HEK293 (cell line): ENCODE measurements at regions not wholly inside any gene's neighbourhood (a gene's known extent, or its start where the extent isn't known, plus 50 kb on each side); places are given as distances from the start of the nearest gene placed in this dataset.

Experiments used
- CTCF ChIA-PET: fragments of 350-600 bp; formaldehyde crosslinking; extraction: SDS; loops from one replicate; lab custom pipeline; 2021; ENCODE audit warnings: antibody characterized with exemption; lab: Yijun Ruan, JAX
- POLR2A ChIA-PET: fragments of 300-600 bp; formaldehyde crosslinking; extraction: SDS; loops from one replicate; lab custom pipeline; 2020; ENCODE audit warnings: antibody characterized with exemption, inconsistent platforms; lab: Yijun Ruan, JAX
- H3K27ac ChIP-seq: fragments of 200-500 bp; sonication (Bioruptor generic); 2 replicates; pipeline ENCODE4 v1.5.1; 2014; ENCODE audit warnings: low read depth, low read length, control low read depth, inconsistent platforms; ENCODE audit errors: extremely low read depth
- H3K36me3 ChIP-seq, 2 experiments: fragments of 200-500 bp in 1 of 2; sonication (Bioruptor generic) in 1 of 2; 1 replicate in 1 of 2; 2 replicates in 1 of 2; pipeline ENCODE4 v1.5.1; 2014 to 2017; ENCODE audit warnings: inconsistent platforms in 2 of 2, low read length in 2 of 2; ENCODE audit not compliant: control insufficient read depth in 2 of 2, insufficient read depth in 1 of 2
- H3K4me1 ChIP-seq: fragments of 200-500 bp; sonication (Bioruptor generic); 2 replicates; pipeline ENCODE4 v1.5.1; 2014; ENCODE audit warnings: mild to moderate bottlenecking, low read length, inconsistent platforms; ENCODE audit not compliant: control insufficient read depth, insufficient read depth
- H3K4me3 ChIP-seq: 2 replicates; pipeline ENCODE4 v1.5.1; 2011; ENCODE audit warnings: low read depth, mild to moderate bottlenecking, control low read depth, low read length, moderate library complexity
- H3K9me3 ChIP-seq: fragments of 200-500 bp; sonication (Bioruptor generic); 2 replicates; pipeline ENCODE4 v1.5.1; 2014; ENCODE audit warnings: low read depth, low read length, inconsistent platforms; ENCODE audit not compliant: control insufficient read depth, insufficient read depth
- GFI1B ChIP-seq: fragments of 450-650 bp; formaldehyde crosslinking; IDR thresholded peaks from 2 replicates; pipeline ENCODE4 v1.5.1; 2016; ENCODE audit warnings: missing biosample characterization, missing genetic modification characterization
- HOXA7 ChIP-seq: sonication (generic); formaldehyde crosslinking; IDR thresholded peaks from 2 replicates; pipeline ENCODE4 v1.8.1; 2022; ENCODE audit warnings: missing genetic modification reagents, borderline replicate concordance
- KLF1 ChIP-seq: fragments of 450-650 bp; formaldehyde crosslinking; IDR thresholded peaks from 2 replicates; pipeline ENCODE4 v1.5.1; 2016; ENCODE audit warnings: missing biosample characterization, missing genetic modification characterization
- KLF10 ChIP-seq: fragments of 450-650 bp; IDR thresholded peaks from 2 replicates; pipeline ENCODE4 v1.5.1; 2018; ENCODE audit warnings: missing biosample characterization, mild to moderate bottlenecking, missing genetic modification characterization
- KLF8 ChIP-seq: fragments of 450-650 bp; formaldehyde crosslinking; IDR thresholded peaks from 2 replicates; pipeline ENCODE4 v1.5.1; 2016; ENCODE audit warnings: missing biosample characterization, missing genetic modification characterization
- SETDB1 ChIP-seq: IDR thresholded peaks from one replicate; pipeline ENCODE4 v1.6.1; 2017; ENCODE audit warnings: mild to moderate bottlenecking, low read length, moderate library complexity, mixed read lengths; ENCODE audit not compliant: insufficient read length
- YY1 ChIP-seq: fragments of 450-650 bp; formaldehyde crosslinking; IDR thresholded peaks from 2 replicates; pipeline ENCODE4 v1.5.1; 2018; ENCODE audit warnings: missing biosample characterization, missing genetic modification characterization
- ZBTB1 ChIP-seq: fragments of 450-650 bp; formaldehyde crosslinking; IDR thresholded peaks from 2 replicates; pipeline ENCODE4 v1.5.1; 2016; ENCODE audit warnings: missing biosample characterization, missing genetic modification characterization
- ZBTB20 ChIP-seq: fragments of 450-650 bp; formaldehyde crosslinking; IDR thresholded peaks from 2 replicates; pipeline ENCODE4 v1.5.1; 2016; ENCODE audit warnings: missing biosample characterization, missing genetic modification characterization
- ZBTB48 ChIP-seq: fragments of 450-650 bp; formaldehyde crosslinking; IDR thresholded peaks from 2 replicates; pipeline ENCODE4 v1.5.1; 2016; ENCODE audit warnings: missing biosample characterization, missing genetic modification characterization
- ZEB2 ChIP-seq: fragments of 450-650 bp; formaldehyde crosslinking; IDR thresholded peaks from 2 replicates; pipeline ENCODE4 v1.5.1; 2016; ENCODE audit warnings: missing biosample characterization, missing genetic modification characterization
- ZIC2 ChIP-seq: fragments of 450-650 bp; formaldehyde crosslinking; IDR thresholded peaks from 2 replicates; pipeline ENCODE4 v1.5.1; 2016; ENCODE audit warnings: missing biosample characterization, missing genetic modification characterization
- ZNF146 ChIP-seq: fragments of 450-650 bp; formaldehyde crosslinking; IDR thresholded peaks from 2 replicates; pipeline ENCODE4 v1.5.1; 2016; ENCODE audit warnings: missing biosample characterization, missing genetic modification characterization
- ZNF248 ChIP-seq: fragments of 450-650 bp; formaldehyde crosslinking; IDR thresholded peaks from 2 replicates; pipeline ENCODE4 v1.5.1; 2017; ENCODE audit warnings: missing biosample characterization, missing genetic modification characterization
- ZNF302 ChIP-seq: fragments of 450-650 bp; formaldehyde crosslinking; IDR thresholded peaks from 2 replicates; pipeline ENCODE4 v1.5.1; 2016; ENCODE audit warnings: missing biosample characterization, missing genetic modification characterization, low read depth
- ZNF335 ChIP-seq: fragments of 450-650 bp; formaldehyde crosslinking; conservative IDR thresholded peaks from 2 replicates; pipeline ENCODE4 v1.5.1; 2016; ENCODE audit warnings: missing biosample characterization, missing genetic modification characterization
- ZNF501 ChIP-seq: fragments of 450-650 bp; formaldehyde crosslinking; IDR thresholded peaks from 2 replicates; pipeline ENCODE4 v1.5.1; 2016; ENCODE audit warnings: missing biosample characterization, missing genetic modification characterization
- ZNF529 ChIP-seq: fragments of 450-650 bp; formaldehyde crosslinking; IDR thresholded peaks from 2 replicates; pipeline ENCODE4 v1.5.1; 2017; ENCODE audit warnings: missing genetic modification characterization, missing biosample characterization; ENCODE audit not compliant: insufficient replicate concordance
- ZNF670 ChIP-seq: fragments of 450-650 bp; formaldehyde crosslinking; IDR thresholded peaks from 2 replicates; pipeline ENCODE4 v1.5.1; 2016; ENCODE audit warnings: missing biosample characterization, missing genetic modification characterization, low read depth
- ZNF701 ChIP-seq: fragments of 450-650 bp; formaldehyde crosslinking; IDR thresholded peaks from 2 replicates; pipeline ENCODE4 v1.5.1; 2016; ENCODE audit warnings: missing biosample characterization, missing genetic modification characterization
- ZNF776 ChIP-seq: fragments of 450-650 bp; formaldehyde crosslinking; IDR thresholded peaks from 2 replicates; pipeline ENCODE4 v1.5.0; 2017; ENCODE audit warnings: missing biosample characterization, missing genetic modification characterization, borderline replicate concordance
- ZNF837 ChIP-seq: fragments of 450-650 bp; formaldehyde crosslinking; IDR thresholded peaks from 2 replicates; pipeline ENCODE4 v1.5.1; 2016; ENCODE audit warnings: missing biosample characterization, missing genetic modification characterization
- ZXDB ChIP-seq: fragments of 450-650 bp; formaldehyde crosslinking; IDR thresholded peaks from 2 replicates; pipeline ENCODE4 v1.5.1; 2016; ENCODE audit warnings: missing biosample characterization, missing genetic modification characterization
- TF ChIP-seq, protein P1 (sequence below): fragments of 450-650 bp; formaldehyde crosslinking; IDR thresholded peaks from 2 replicates; pipeline ENCODE4 v1.5.1; 2016; ENCODE audit warnings: missing biosample characterization, missing genetic modification characterization
- TF ChIP-seq, protein P2 (sequence below): fragments of 450-650 bp; formaldehyde crosslinking; IDR thresholded peaks from 2 replicates; pipeline ENCODE4 v1.5.1; 2016; ENCODE audit warnings: missing biosample characterization, missing genetic modification characterization, low read depth
- TF ChIP-seq, protein P3 (sequence below): fragments of 450-650 bp; formaldehyde crosslinking; IDR thresholded peaks from 2 replicates; pipeline ENCODE4 v1.5.1; 2016; ENCODE audit warnings: missing biosample characterization, missing genetic modification characterization

DNA sequence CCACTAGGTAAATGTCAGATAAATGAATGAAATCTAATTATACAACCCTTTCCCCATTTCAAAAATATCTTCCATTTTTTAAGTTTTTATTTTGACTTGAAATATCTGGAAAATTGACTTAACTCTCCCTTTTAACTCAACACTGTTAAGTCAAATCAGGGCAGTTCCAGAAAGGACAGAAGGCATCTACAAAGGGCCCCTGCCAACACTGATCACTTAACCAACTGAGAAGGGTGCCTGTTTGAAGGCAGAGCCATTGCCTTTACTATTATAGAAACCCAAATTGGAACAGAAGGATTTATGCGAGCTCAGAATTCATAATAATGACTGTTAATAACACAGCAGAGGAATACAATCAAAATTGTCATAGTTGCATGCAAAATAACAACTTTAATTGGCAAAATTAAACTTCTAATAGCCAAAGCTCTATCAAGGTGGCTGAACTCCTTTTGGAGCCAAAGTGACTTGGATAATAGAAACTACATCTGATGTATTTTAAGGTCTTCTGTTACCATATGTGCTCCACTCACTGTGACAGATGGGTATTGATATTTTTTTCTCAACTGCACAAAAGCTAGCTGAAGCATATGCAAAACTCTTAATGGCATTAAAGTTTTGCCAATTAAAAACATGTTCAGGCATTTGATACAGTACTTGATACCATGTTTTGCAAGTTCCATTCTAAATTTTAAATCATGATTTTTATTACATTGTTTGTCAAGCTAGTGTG is 383.8 kb downstream of the NOVA1 start:
- TF ChIP-seq, protein P1, sequence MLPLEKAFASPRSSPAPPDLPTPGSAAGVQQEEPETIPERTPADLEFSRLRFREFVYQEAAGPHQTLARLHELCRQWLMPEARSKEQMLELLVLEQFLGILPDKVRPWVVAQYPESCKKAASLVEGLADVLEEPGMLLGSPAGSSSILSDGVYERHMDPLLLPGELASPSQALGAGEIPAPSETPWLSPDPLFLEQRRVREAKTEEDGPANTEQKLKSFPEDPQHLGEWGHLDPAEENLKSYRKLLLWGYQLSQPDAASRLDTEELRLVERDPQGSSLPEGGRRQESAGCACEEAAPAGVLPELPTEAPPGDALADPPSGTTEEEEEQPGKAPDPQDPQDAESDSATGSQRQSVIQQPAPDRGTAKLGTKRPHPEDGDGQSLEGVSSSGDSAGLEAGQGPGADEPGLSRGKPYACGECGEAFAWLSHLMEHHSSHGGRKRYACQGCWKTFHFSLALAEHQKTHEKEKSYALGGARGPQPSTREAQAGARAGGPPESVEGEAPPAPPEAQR (tag by site-specific recombination) = no peak
- TF ChIP-seq ZNF529 (tag by site-specific recombination) (no peak), KLF8 (tag by site-specific recombination) (no peak), KLF10 (tag by site-specific recombination) (no peak), ZBTB1 (no peak), ZEB2 (tag by site-specific recombination) (no peak), ZNF670 (tag by site-specific recombination) (no peak), ZNF776 (tag by site-specific recombination) (no peak), KLF1 (no peak), SETDB1 (no peak), ZBTB20 (tag by site-specific recombination) (no peak), ZBTB48 (tag by site-specific recombination) (no peak), ZNF146 (tag by site-specific recombination) (no peak), HOXA7 (CRISPR knock-in tag) (no peak), ZNF701 (no peak), ZNF335 (tag by site-specific recombination) (no peak)
- TF ChIP-seq, protein P2, sequence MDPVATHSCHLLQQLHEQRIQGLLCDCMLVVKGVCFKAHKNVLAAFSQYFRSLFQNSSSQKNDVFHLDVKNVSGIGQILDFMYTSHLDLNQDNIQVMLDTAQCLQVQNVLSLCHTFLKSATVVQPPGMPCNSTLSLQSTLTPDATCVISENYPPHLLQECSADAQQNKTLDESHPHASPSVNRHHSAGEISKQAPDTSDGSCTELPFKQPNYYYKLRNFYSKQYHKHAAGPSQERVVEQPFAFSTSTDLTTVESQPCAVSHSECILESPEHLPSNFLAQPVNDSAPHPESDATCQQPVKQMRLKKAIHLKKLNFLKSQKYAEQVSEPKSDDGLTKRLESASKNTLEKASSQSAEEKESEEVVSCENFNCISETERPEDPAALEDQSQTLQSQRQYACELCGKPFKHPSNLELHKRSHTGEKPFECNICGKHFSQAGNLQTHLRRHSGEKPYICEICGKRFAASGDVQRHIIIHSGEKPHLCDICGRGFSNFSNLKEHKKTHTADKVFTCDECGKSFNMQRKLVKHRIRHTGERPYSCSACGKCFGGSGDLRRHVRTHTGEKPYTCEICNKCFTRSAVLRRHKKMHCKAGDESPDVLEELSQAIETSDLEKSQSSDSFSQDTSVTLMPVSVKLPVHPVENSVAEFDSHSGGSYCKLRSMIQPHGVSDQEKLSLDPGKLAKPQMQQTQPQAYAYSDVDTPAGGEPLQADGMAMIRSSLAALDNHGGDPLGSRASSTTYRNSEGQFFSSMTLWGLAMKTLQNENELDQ (tag by site-specific recombination) = no peak
- CTCF ChIA-PET = no interaction called here
- Histone ChIP-seq H3K4me1 (no peaks in the 10 kb centered on the region), H3K9me3 (no peaks in the 10 kb centered on the region), H3K4me3 (no peak overlapping the region), H3K27ac (no peak overlapping the region), H3K36me3 (no peaks in the 10 kb centered on the region)
- POLR2A ChIA-PET = no interaction called here

DNA sequence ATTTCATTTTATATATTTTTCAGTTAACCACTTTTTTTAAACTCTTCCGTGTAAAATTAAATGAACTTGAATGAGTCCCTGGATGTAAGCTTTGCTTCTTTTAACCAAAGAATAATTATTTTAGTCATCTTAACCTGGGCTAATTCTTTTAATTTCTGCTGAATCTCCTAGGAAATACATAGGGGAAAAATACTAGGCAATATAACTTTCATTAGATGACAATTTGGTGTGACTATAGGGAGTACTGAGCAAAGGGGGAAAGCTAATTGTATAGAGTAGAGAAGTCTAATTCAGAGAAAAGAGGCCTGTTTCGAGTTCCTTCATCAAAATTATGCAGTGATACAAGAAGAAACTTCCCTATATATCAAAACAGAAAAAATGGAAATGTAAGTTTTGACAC is 388.1 kb downstream of the NOVA1 start:
- H3K9me3 ChIP-seq = no peaks in the 10 kb centered on the region
- POLR2A ChIA-PET = no interaction called here
- H3K36me3 ChIP-seq = no peaks in the 10 kb centered on the region
- TF ChIP-seq YY1 (tag by site-specific recombination) (no peak), ZNF248 (tag by site-specific recombination) (no peak), ZBTB20 (tag by site-specific recombination) (no peak), ZXDB (tag by site-specific recombination) (no peak), ZIC2 (tag by site-specific recombination) (no peak), ZNF335 (tag by site-specific recombination) (no peak), GFI1B (tag by site-specific recombination) (no peak), ZNF837 (tag by site-specific recombination) (no peak), ZNF501 (tag by site-specific recombination) (no peak), ZNF302 (no peak)
- TF ChIP-seq, protein P3, sequence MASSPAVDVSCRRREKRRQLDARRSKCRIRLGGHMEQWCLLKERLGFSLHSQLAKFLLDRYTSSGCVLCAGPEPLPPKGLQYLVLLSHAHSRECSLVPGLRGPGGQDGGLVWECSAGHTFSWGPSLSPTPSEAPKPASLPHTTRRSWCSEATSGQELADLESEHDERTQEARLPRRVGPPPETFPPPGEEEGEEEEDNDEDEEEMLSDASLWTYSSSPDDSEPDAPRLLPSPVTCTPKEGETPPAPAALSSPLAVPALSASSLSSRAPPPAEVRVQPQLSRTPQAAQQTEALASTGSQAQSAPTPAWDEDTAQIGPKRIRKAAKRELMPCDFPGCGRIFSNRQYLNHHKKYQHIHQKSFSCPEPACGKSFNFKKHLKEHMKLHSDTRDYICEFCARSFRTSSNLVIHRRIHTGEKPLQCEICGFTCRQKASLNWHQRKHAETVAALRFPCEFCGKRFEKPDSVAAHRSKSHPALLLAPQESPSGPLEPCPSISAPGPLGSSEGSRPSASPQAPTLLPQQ (tag by site-specific recombination) = no peak
- H3K4me1 ChIP-seq = no peaks in the 10 kb centered on the region
- H3K27ac ChIP-seq = no peak overlapping the region
- CTCF ChIA-PET = no interaction called here
- H3K4me3 ChIP-seq = no peak overlapping the region
